Epithelial cell of esophagus (primary cell): ENCODE measurements at regions not wholly inside any gene's neighbourhood (a gene's known extent, or its start where the extent isn't known, plus 50 kb on each side); places are given as distances from the start of the nearest gene placed in this dataset.

Experiments
- DNase-seq: peaks from one replicate; pipeline ENCODE4 v3.0.0; 2010; ENCODE audit warnings: low read depth
- H3K4me3 ChIP-seq: 2 replicates; pipeline ENCODE4 v1.5.1; 2011; ENCODE audit warnings: mild to moderate bottlenecking, low read length, control low read depth
- TF ChIP-seq, protein P1 (sequence below): IDR thresholded peaks from 2 replicates; pipeline ENCODE4 v1.5.1; 2011; ENCODE audit warnings: low read depth, mild to moderate bottlenecking, low read length, control low read depth, inconsistent platforms; ENCODE audit not compliant: insufficient read depth; ENCODE audit errors: missing control alignments

DNA sequence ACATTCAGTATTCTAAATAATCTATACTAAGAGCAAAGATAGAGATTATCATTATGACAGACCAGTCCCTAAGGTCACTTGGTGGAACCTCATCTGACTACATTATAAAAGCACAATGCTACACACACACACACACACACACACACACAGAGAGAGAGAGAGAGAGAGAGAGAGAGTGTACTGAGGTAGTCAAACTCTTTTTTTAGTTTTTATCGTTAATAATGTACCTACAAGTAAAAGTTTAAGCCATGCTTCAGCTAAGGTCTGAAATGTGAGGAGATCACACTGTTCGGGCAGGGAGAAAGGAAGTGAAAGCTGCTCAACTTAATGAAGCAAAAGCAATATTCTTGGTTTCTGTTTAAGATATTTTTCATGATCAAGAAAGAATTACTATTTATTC is 75.8 kb upstream of the CCDC160 start:
- no peak overlapping the region for H3K4me3 ChIP-seq
- no peak for DNase-seq
- TF ChIP-seq, protein P1, sequence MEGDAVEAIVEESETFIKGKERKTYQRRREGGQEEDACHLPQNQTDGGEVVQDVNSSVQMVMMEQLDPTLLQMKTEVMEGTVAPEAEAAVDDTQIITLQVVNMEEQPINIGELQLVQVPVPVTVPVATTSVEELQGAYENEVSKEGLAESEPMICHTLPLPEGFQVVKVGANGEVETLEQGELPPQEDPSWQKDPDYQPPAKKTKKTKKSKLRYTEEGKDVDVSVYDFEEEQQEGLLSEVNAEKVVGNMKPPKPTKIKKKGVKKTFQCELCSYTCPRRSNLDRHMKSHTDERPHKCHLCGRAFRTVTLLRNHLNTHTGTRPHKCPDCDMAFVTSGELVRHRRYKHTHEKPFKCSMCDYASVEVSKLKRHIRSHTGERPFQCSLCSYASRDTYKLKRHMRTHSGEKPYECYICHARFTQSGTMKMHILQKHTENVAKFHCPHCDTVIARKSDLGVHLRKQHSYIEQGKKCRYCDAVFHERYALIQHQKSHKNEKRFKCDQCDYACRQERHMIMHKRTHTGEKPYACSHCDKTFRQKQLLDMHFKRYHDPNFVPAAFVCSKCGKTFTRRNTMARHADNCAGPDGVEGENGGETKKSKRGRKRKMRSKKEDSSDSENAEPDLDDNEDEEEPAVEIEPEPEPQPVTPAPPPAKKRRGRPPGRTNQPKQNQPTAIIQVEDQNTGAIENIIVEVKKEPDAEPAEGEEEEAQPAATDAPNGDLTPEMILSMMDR = no peak

DNA sequence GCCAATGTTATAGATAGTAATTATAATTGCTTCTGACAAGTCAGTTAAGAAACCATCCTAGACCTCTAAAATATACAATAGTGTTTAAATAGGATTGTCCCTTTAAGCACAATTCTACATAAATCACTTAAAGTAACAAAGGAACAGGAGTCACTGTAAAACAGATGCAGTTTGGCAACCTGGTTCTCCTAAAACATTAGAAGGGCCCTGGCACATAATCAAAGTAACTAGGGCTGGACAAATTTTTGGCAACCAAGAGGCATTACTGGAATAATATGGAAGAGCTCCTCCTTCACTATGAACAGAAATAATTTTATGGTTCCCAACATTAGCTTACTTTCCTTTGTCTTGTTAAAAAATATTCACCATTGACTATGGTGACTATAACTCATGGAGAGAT is 75.0 kb upstream of the CCDC160 start:
- TF ChIP-seq, protein P1 = no peak
- no peak for DNase-seq
- no peak overlapping the region for H3K4me3 ChIP-seq

- TF ChIP-seq, protein P1 = no peak
- no peak for DNase-seq
- no peak overlapping the region for H3K4me3 ChIP-seq
Observed at GRCh38 chrX:134163836-134164235, 73.1 kb upstream of the CCDC160 start.

DNA sequence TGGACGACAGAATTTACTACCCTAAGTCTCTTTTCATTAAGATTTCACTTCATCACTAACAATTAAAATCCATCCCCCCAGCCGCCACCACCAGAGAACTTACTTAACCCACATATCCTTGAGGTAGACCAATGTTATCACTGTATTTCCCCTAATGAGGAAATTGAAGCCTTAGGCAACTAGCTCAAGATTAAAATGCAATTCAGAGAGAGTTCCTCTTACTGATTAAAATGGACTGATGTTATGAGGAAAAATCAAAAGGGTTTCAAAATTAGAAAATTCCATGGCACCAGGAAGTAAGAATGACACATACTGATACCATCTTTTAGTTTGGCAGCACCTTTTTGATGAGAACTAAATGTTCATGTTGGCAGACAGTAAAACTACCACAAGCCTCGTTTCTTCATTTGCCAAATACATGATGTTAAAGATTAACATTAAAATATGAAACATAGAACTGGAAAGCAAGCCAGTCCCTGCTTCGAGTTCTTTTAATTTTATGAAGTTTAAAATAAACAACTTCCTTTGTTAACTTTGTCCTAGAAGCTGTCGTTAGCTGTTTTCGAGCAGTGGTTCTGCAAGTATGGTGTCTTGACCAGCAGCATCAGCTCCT is 69.3 kb upstream of the CCDC160 start:
- TF ChIP-seq, protein P1 = no peak
- H3K4me3 ChIP-seq = no peak overlapping the region
- no peak for DNase-seq

DNA sequence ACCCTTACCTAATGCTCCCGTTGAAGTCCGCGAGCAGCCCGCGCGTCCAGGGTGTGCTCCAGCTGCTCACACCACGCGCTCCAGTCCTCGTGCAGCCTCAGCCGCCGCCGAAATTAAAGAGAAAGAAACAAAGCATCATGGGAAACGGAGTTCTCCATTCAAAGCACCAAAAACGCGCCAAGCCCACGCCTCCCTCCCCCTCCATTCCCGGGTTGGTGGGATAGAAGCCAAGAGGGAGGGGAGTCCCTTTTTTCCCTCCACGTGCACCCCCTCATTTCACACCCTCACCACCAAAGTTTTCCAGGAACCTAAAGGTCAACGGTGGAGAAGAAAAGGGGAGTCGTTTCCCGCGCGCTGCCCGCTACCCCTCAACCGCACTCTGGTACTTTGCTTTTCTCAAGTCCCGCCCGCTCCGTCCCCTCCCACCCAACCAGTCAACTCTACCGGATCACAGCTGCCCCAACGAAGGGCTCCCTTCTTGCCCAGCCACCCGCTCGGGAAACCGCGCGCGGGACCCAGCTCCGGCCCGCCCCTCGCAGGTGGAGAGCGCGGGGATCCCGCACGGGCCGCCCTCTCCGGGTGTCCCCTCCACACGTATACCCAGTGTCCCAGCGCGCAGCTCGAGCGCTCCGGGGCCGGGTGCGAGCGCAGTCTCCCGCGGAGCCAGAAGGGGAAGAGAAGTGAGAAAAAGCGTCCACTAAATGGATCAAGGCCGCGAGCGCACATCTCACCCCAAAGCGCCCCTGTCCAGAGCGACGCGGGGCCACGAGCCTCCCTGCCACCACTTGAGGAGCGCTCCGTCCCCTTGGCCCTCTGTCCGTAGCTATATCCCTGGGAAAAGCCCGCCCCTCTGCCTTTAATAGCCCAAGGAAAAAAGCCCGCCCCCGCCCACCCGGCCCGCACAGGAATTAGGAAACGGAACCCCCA is 65.1 kb upstream of the CCDC160 start:
- TF ChIP-seq, protein P1 = no peak
- DNase-seq = no peak
- peak overlapping the region; percentile 39 for H3K4me3 ChIP-seq

- no peak for DNase-seq
- H3K4me3 ChIP-seq = peak overlapping the region; percentile 39
Observed at GRCh38 chrX:134172588-134173259, 64.3 kb upstream of the CCDC160 start.

More at GRCh38 chrX:134172588-134173259, 64.3 kb upstream of the CCDC160 start:
- TF ChIP-seq, protein P1 = no peak
